Nephron (organoid): ENCODE measurements at regions not wholly inside any gene's neighbourhood (a gene's known extent, or its start where the extent isn't known, plus 50 kb on each side); places are given as distances from the start of the nearest gene placed in this dataset.

Experiments
- H3K27ac Mint-ChIP-seq, 3 experiments: 2 replicates each; pipeline ENCODE4 v1.8.0; 2020; ENCODE audit warnings: mixed read lengths in 3 of 3, mild to moderate bottlenecking in 2 of 3, moderate library complexity in 1 of 3
- H3K27me3 Mint-ChIP-seq: 2 replicates; pipeline ENCODE4 v1.8.0; 2021; ENCODE audit warnings: low read depth, mild to moderate bottlenecking, moderate library complexity, mixed read lengths
- H3K36me3 Mint-ChIP-seq: 2 replicates; pipeline ENCODE4 v1.8.0; 2020; ENCODE audit warnings: low read depth, mixed read lengths
- H3K4me1 Mint-ChIP-seq: 2 replicates; pipeline ENCODE4 v1.8.0; 2020; ENCODE audit warnings: mixed read lengths
- H3K4me3 Mint-ChIP-seq, 3 experiments: 2 replicates each; pipeline ENCODE4 v1.8.0; 2020; ENCODE audit warnings: mild to moderate bottlenecking in 3 of 3, mixed read lengths in 3 of 3, moderate library complexity in 2 of 3
- H3K9me3 Mint-ChIP-seq: 2 replicates; pipeline ENCODE4 v1.8.0; 2020; ENCODE audit warnings: mixed read lengths
- CTCF ChIP-seq, 3 experiments: fragments of 200-600 bp; sonication (generic); IDR thresholded peaks; one replicate each; pipeline ENCODE4 v1.5.0; 2021; ENCODE audit warnings: antibody characterized with exemption in 3 of 3; ENCODE audit not compliant: unreplicated experiment in 3 of 3

GRCh38 chr5:3343911-3344310, 251.7 kb upstream of the IRX1 start:
- TF ChIP-seq CTCF (IDR thresholded peaks at IDR 0.05; ENCODE audit: unreplicated experiment in 3 of 3), result no peak
- Mint-ChIP-seq H3K9me3 (no peaks in the 10 kb centered on the region), H3K4me3 (no peak overlapping the region), H3K36me3 (no peaks in the 10 kb centered on the region), H3K27ac (no peak overlapping the region), H3K4me1 (no peaks in the 10 kb centered on the region), H3K27me3 (peaks cover 50% of the 10 kb centered on the region)

GRCh38 chr5:3343211-3343610, 252.4 kb upstream of the IRX1 start:
- no peak overlapping the region for H3K27ac Mint-ChIP-seq
- TF ChIP-seq CTCF (IDR thresholded peaks at IDR 0.05; ENCODE audit: unreplicated experiment in 3 of 3), result no peak

GRCh38 chr5:3342271-3343100, 253.1 kb upstream of the IRX1 start:
- H3K27me3 Mint-ChIP-seq, result peaks cover 60% of the 10 kb centered on the region
- no peaks in the 10 kb centered on the region for H3K36me3 Mint-ChIP-seq
- H3K27ac Mint-ChIP-seq, result no peak overlapping the region
- H3K4me1 Mint-ChIP-seq, result no peaks in the 10 kb centered on the region
- TF ChIP-seq CTCF (IDR thresholded peaks at IDR 0.05; ENCODE audit: unreplicated experiment in 3 of 3), result no peak
- no peak overlapping the region for H3K4me3 Mint-ChIP-seq
- no peaks in the 10 kb centered on the region for H3K9me3 Mint-ChIP-seq

More at GRCh38 chr5:3343211-3343610, 252.4 kb upstream of the IRX1 start:
- no peaks in the 10 kb centered on the region for H3K9me3 Mint-ChIP-seq
- no peak overlapping the region for H3K4me3 Mint-ChIP-seq
- H3K36me3 Mint-ChIP-seq, result no peaks in the 10 kb centered on the region
- H3K4me1 Mint-ChIP-seq, result no peaks in the 10 kb centered on the region
- peaks cover 54% of the 10 kb centered on the region for H3K27me3 Mint-ChIP-seq

- no peak for TF ChIP-seq CTCF (IDR thresholded peaks at IDR 0.05; ENCODE audit: unreplicated experiment in 3 of 3)
- H3K4me1 Mint-ChIP-seq, result no peaks in the 10 kb centered on the region
- no peaks in the 10 kb centered on the region for H3K36me3 Mint-ChIP-seq
- no peak overlapping the region for H3K4me3 Mint-ChIP-seq
- H3K27ac Mint-ChIP-seq, result no peak overlapping the region
- peaks cover 64% of the 10 kb centered on the region for H3K27me3 Mint-ChIP-seq
- H3K9me3 Mint-ChIP-seq, result no peaks in the 10 kb centered on the region
These were observed 254.0 kb upstream of the IRX1 start for GRCh38 chr5:3341446-3342240.

- no peaks in the 10 kb centered on the region for H3K36me3 Mint-ChIP-seq
- H3K27me3 Mint-ChIP-seq, result peaks cover 65% of the 10 kb centered on the region
- TF ChIP-seq CTCF (IDR thresholded peaks at IDR 0.05; ENCODE audit: unreplicated experiment in 3 of 3), result no peak
- no peak overlapping the region for H3K27ac Mint-ChIP-seq
- no peaks in the 10 kb centered on the region for H3K4me1 Mint-ChIP-seq
- no peak overlapping the region for H3K4me3 Mint-ChIP-seq
- H3K9me3 Mint-ChIP-seq, result no peaks in the 10 kb centered on the region
These were observed 255.2 kb upstream of the IRX1 start for GRCh38 chr5:3340471-3340870.
